Right atrium auricular region (tissue), 2 donors: ENCODE measurements at regions not wholly inside any gene's neighbourhood (a gene's known extent, or its start where the extent isn't known, plus 50 kb on each side); places are given as distances from the start of the nearest gene placed in this dataset.

ENCODE experiments used
- DNase-seq: peaks from one replicate; pipeline ENCODE4 v3.0.0-alpha.2; 2019; ENCODE audit warnings: low spot score
- H3K27ac ChIP-seq, 2 donors: fragments of 200-600 bp; sonication (generic); 1 replicate in 1 of 2; 2 replicates in 1 of 2; pipeline ENCODE4 v1.5.1; 2016 to 2019
- H3K27me3 ChIP-seq, 2 donors: fragments of 200-600 bp; sonication (generic); one replicate each; pipeline versions ENCODE4 v1.5.1 to v1.6.0; 2017 to 2019
- H3K36me3 ChIP-seq: fragments of 200-600 bp; sonication (generic); one replicate; pipeline ENCODE4 v1.5.1; 2016
- H3K4me1 ChIP-seq, 2 donors: fragments of 200-600 bp; sonication (generic); one replicate each; pipeline versions ENCODE4 v1.5.1 to v1.6.0; 2017 to 2019
- H3K4me3 ChIP-seq, 2 donors: fragments of 200-600 bp; sonication (generic); 1 replicate in 1 of 2; 2 replicates in 1 of 2; pipeline ENCODE4 v1.5.1; 2017 to 2019; ENCODE audit warnings: mild to moderate bottlenecking in 1 of 2, moderate library complexity in 1 of 2
- H3K9me3 ChIP-seq, 2 donors: fragments of 200-600 bp; sonication (generic); one replicate each; pipeline ENCODE4 v1.5.1; 2019
- TF ChIP-seq, protein P1 (sequence below), 2 donors: fragments of 200-600 bp; sonication (generic); IDR thresholded peaks; one replicate each; pipeline ENCODE4 v1.5.1; 2019; ENCODE audit warnings: antibody characterized with exemption in 2 of 2

DNA sequence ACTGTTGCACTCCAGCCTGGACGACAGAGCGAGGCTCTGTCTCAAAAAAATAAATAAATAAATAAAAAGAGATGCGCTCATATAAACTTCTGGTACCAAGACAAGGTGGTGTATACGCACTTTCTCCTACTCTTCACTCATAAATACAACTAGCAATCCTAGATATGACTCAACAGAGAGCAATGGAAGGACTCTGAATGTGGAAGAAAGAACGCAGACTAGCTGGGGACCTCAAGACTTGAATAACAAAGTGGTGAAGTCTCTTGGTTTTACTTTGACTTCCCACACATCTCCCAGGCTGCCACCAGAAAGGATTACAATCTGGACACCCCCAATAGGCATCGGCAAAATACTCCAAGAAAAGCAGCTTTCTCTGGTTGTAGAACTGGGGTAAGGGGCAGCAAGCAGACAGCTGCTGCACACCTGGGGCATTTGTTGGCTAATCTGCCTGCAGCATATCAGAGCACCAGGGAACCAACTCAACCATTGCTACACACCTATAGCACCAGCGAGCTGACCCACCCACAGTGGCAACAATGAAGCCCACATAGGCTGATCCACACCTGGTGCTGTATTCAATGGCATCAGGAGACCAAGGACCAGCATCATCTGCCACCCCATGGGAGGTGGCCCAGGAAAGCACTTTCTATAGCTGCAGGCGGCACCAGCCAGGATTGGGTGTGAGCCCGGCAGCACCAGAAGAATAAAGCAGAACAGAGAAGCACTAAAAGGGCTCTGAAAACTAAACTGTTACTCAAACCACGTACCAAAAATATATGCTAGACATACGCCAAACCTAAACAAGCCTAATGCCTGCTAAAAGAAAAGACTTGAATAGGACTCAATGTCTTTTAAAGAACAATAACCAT lies 1231.7 kb upstream of the TMEM132C start:
- H3K4me1 ChIP-seq: no peaks in the 10 kb centered on the region
- H3K9me3 ChIP-seq: no peaks in the 10 kb centered on the region
- no peak overlapping the region for H3K27ac ChIP-seq
- H3K4me3 ChIP-seq: no peak overlapping the region
- H3K36me3 ChIP-seq: no peaks in the 10 kb centered on the region
- DNase-seq: no peak
- TF ChIP-seq, protein P1, sequence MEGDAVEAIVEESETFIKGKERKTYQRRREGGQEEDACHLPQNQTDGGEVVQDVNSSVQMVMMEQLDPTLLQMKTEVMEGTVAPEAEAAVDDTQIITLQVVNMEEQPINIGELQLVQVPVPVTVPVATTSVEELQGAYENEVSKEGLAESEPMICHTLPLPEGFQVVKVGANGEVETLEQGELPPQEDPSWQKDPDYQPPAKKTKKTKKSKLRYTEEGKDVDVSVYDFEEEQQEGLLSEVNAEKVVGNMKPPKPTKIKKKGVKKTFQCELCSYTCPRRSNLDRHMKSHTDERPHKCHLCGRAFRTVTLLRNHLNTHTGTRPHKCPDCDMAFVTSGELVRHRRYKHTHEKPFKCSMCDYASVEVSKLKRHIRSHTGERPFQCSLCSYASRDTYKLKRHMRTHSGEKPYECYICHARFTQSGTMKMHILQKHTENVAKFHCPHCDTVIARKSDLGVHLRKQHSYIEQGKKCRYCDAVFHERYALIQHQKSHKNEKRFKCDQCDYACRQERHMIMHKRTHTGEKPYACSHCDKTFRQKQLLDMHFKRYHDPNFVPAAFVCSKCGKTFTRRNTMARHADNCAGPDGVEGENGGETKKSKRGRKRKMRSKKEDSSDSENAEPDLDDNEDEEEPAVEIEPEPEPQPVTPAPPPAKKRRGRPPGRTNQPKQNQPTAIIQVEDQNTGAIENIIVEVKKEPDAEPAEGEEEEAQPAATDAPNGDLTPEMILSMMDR (IDR thresholded peaks at IDR 0.05): no peak
- no peaks in the 10 kb centered on the region for H3K27me3 ChIP-seq

DNA sequence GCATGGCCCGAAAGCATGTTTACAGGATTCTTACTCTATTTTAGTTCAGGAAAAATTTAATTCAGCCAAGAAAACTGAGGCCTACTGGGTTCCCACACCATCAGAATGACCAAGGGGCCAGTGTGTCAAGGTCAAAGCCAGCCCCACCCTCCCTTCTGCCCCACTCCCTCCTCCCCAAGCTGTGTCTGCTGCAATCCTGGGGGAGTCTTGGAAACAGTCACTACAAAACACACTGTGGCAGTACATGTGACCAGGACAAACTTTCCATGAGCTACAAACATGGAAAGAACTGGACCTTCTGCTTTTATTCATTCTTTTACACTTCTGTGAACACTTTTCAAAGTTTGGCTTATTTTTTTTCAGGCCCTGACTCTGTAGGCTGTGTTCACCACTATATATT lies 1228.8 kb upstream of the TMEM132C start:
- no peaks in the 10 kb centered on the region for H3K36me3 ChIP-seq
- H3K27ac ChIP-seq: no peak overlapping the region
- H3K27me3 ChIP-seq: no peaks in the 10 kb centered on the region
- no peaks in the 10 kb centered on the region for H3K9me3 ChIP-seq
- H3K4me1 ChIP-seq: no peaks in the 10 kb centered on the region
- TF ChIP-seq, protein P1 (IDR thresholded peaks at IDR 0.05): no peak
- DNase-seq: no peak
- no peak overlapping the region for H3K4me3 ChIP-seq

DNA sequence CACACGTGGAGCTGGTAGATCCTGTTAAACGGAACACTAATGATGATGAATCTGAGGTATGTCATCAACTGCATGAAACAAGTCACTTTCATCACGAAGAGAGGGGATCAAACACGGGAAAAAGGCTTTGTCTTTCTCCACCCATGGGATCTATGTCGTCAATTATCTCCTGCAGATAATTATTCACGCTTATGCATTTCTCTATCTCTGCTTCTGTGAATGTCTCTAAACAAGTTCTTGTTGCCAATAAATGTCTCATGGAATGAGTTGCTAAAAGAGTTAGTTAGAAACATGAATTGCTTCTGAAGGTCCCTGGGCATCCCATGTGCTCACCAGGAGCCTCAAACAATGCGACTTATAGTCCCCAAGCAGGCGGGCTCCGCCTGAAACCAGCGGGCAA lies 1228.2 kb upstream of the TMEM132C start:
- H3K27me3 ChIP-seq: no peaks in the 10 kb centered on the region
- no peak overlapping the region for H3K4me3 ChIP-seq
- H3K27ac ChIP-seq: no peak overlapping the region
- no peaks in the 10 kb centered on the region for H3K36me3 ChIP-seq
- TF ChIP-seq, protein P1 (IDR thresholded peaks at IDR 0.05): no peak
- no peaks in the 10 kb centered on the region for H3K9me3 ChIP-seq
- H3K4me1 ChIP-seq: no peaks in the 10 kb centered on the region
- DNase-seq: no peak

DNA sequence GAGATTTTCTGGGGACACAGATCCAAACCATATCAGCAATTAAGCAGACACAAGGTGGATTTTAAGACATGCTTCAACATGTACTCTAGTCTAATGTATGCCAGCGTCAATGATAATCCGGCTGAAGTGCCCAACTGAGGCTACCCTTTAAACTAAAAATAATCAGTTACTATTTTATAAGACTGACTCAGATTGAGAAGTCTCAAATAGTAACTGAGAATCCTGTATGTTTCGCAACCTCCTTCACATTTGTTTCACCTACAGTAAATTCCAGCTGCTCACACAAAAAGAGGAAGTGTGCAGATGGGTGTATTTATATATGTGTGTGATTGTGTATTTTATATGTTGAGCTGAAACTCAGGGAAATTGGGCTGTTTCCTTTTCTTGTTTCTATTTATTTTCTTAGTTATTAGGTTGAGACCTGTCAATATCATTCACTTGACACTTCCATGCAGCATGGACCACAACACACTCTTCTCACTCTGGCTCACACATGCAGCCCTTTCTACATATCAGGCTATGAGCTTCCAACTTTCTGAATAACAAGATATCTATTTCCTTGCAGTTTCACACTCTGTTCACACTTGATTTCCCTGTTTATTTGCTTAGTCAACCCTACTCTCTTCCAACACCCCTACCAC lies 1224.9 kb upstream of the TMEM132C start:
- Histone ChIP-seq H3K4me1 (no peaks in the 10 kb centered on the region), H3K27ac (no peak overlapping the region), H3K4me3 (no peak overlapping the region), H3K27me3 (no peaks in the 10 kb centered on the region), H3K9me3 (no peaks in the 10 kb centered on the region), H3K36me3 (no peaks in the 10 kb centered on the region)
- TF ChIP-seq, protein P1 (IDR thresholded peaks at IDR 0.05): no peak
- DNase-seq: no peak

DNA sequence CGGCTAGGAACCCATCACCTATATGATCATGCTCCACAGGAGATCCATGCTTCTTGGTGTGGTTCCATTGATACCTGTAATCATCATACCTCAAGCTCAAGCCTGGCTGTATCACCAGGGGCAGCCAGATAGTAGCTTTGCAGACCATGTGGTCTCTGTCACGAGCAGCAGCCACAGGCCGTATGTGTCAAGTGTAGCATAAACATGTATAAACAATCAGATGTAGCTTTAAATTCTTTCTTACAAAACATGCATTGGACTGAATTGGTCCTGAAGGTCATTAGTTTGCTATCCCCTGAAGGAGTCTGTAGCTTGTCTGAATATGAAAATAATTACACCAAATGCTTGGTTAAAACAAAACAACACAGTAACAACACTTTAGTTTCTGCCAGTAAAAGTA lies 1223.2 kb upstream of the TMEM132C start:
- no peaks in the 10 kb centered on the region for H3K9me3 ChIP-seq
- no peak overlapping the region for H3K4me3 ChIP-seq
- no peak for DNase-seq
- H3K27ac ChIP-seq: no peak overlapping the region
- TF ChIP-seq, protein P1 (IDR thresholded peaks at IDR 0.05): no peak
- no peaks in the 10 kb centered on the region for H3K36me3 ChIP-seq
- H3K27me3 ChIP-seq: no peaks in the 10 kb centered on the region
- no peaks in the 10 kb centered on the region for H3K4me1 ChIP-seq
